ENCODE measurements at regions not wholly inside any gene's neighbourhood (a gene's known extent, or its start where the extent isn't known, plus 50 kb on each side); places are given as distances from the start of the nearest gene placed in this dataset.

DNA sequence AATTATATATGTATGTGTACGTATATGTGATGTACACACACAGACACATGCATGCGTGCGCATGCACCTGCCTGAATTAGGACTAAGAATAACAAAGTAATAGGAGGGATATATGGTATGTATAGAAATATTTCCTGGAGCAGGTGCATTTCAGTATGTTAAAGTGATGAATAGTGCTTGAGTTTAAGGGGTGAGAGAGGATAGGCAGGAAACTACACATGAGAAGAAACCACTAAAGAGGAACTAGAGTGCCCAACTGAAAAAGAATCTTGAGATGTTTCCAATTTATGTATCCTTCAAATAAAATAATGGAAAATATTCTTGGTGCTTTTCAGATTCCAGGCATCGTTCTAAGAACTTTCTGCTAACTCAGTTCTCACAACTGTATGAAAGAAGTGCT is 52.6 kb upstream of the UNC5C start:
- no peaks in the 10 kb centered on the region for H3K36me3 ChIP-seq (ENCODE audit: control insufficient read depth in 2 of 4, insufficient read depth in 4 of 4, low read length in 3 of 4)
- no peak overlapping the region for H3K18ac ChIP-seq (ENCODE audit: extremely low read depth, low read length)
- H3K27me3 ChIP-seq (replicated peaks in 1 of 4; ENCODE audit: control insufficient read depth in 3 of 4, extremely low read depth in 1 of 4, insufficient read depth in 3 of 4, low read length in 3 of 4): no peaks in the 10 kb centered on the region
- H4K5ac ChIP-seq (ENCODE audit: insufficient read length, low read depth, low read length): no peak overlapping the region
- no peak for TF ChIP-seq POU5F1 (IDR thresholded peaks at IDR 0.05; ENCODE audit: low read depth, low read length)
- TF ChIP-seq, protein P1, sequence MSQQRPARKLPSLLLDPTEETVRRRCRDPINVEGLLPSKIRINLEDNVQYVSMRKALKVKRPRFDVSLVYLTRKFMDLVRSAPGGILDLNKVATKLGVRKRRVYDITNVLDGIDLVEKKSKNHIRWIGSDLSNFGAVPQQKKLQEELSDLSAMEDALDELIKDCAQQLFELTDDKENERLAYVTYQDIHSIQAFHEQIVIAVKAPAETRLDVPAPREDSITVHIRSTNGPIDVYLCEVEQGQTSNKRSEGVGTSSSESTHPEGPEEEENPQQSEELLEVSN (IDR thresholded peaks at IDR 0.05): no peak
- TF ChIP-seq YY1 (IDR thresholded peaks at IDR 0.05; ENCODE audit: low read depth, low read length): no peak
- no peak for TF ChIP-seq EP300 (IDR thresholded peaks at IDR 0.05; ENCODE audit: borderline replicate concordance in 1 of 2, low read depth in 2 of 2, low read length in 2 of 2)
- TF ChIP-seq, protein P2, sequence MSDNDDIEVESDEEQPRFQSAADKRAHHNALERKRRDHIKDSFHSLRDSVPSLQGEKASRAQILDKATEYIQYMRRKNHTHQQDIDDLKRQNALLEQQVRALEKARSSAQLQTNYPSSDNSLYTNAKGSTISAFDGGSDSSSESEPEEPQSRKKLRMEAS (IDR thresholded peaks at IDR 0.05): no peak
- no peak overlapping the region for H2BK20ac ChIP-seq (ENCODE audit: low read length)
- no peak overlapping the region for H3K56ac ChIP-seq (replicated peaks; ENCODE audit: insufficient read length, low read depth, low read length)
- H3K4ac ChIP-seq (replicated peaks; ENCODE audit: insufficient read length, low read depth, low read length): no peak overlapping the region
- ChIA-PET POLR2A (ENCODE audit: partially characterized antibody) (no interaction called here), CTCF (ENCODE audit: partially characterized antibody) (no interaction called here)
- H3K4me1 ChIP-seq (replicated peaks in 1 of 4; ENCODE audit: control insufficient read depth in 3 of 4, insufficient read depth in 4 of 4, low read length in 3 of 4): no peaks in the 10 kb centered on the region
- no peak overlapping the region for H3K27ac ChIP-seq (ENCODE audit: low read depth, low read length)
- H3K79me1 ChIP-seq (ENCODE audit: low read depth, low read length): no peaks in the 10 kb centered on the region
- H4K8ac ChIP-seq (ENCODE audit: extremely low read depth, insufficient read depth, low read length): no peak overlapping the region
- no peak overlapping the region for H3K9ac ChIP-seq (replicated peaks in 1 of 4; ENCODE audit: extremely low read depth in 1 of 4, low read depth in 3 of 4, low read length in 3 of 4)
- no peak overlapping the region for H4K91ac ChIP-seq (replicated peaks; ENCODE audit: insufficient read length, low read length)
- H2BK15ac ChIP-seq (ENCODE audit: low read length): no peak overlapping the region
- DNase-seq (ENCODE audit: low read depth in 1 of 2, low spot score in 2 of 2) (no peak), FAIRE-seq (no peak)
- H4K20me1 ChIP-seq (replicated peaks in 1 of 2; ENCODE audit: control insufficient read depth in 1 of 2, insufficient read depth in 2 of 2, low read length in 2 of 2): no peaks in the 10 kb centered on the region
- H2AK5ac ChIP-seq (ENCODE audit: low read depth, low read length): no peak overlapping the region
- WGBS, 2 experiments (ENCODE audit: extremely low coverage in 1 of 2, insufficient coverage in 1 of 2, insufficient read length in 1 of 2, insufficient replicate concordance in 2 of 2, low coverage in 1 of 2, low lambda C conversion rate in 2 of 2, missing lambda C conversion rate in 1 of 2): 92% methylated on average over 4 of the region's 4 CpGs; no CpG with 5 or more reads in 1 of the 2 experiments
- no peak overlapping the region for H2BK120ac ChIP-seq (replicated peaks; ENCODE audit: low read depth, low read length)
- H2BK5ac ChIP-seq (ENCODE audit: low read depth, low read length): no peak overlapping the region
- no peak overlapping the region for H2AFZ ChIP-seq (ENCODE audit: low read length)
- H3K23ac ChIP-seq (ENCODE audit: insufficient read length): no peak overlapping the region
- no peaks in the 10 kb centered on the region for H3K23me2 ChIP-seq (ENCODE audit: low read depth, low read length)
- H3K14ac ChIP-seq (ENCODE audit: insufficient read length): no peak overlapping the region
- no peak overlapping the region for H3K4me2 ChIP-seq (ENCODE audit: insufficient read depth in 1 of 2, low read depth in 2 of 2, low read length in 2 of 2)
- no peaks in the 10 kb centered on the region for H3K9me3 ChIP-seq (ENCODE audit: insufficient read depth in 2 of 2, low read depth in 1 of 2, low read length in 1 of 2)
- H2BK12ac ChIP-seq (ENCODE audit: low read depth, low read length): no peak overlapping the region
- H3K79me2 ChIP-seq (ENCODE audit: control insufficient read depth in 1 of 2, insufficient read depth in 2 of 2, low read length in 2 of 2): no peaks in the 10 kb centered on the region
- H3K4me3 ChIP-seq (ENCODE audit: extremely low read depth in 1 of 4, insufficient read depth in 2 of 4, low read depth in 3 of 4, low read length in 4 of 4): no peak overlapping the region
